Caco-2 (cell line): ENCODE measurements at regions not wholly inside any gene's neighbourhood (a gene's known extent, or its start where the extent isn't known, plus 50 kb on each side); places are given as distances from the start of the nearest gene placed in this dataset.

ENCODE experiments used
- BruUV-seq: library from RNA; stranded (reverse); fragments of 400-500 nt; replicated peaks from 2 replicates; lab custom pipeline; 2021; lab: Mats Ljungman, UMichigan
- CTCF ChIA-PET: fragments of 300-600 bp; sonication (Branson Sonifier 250); formaldehyde crosslinking; loops from one replicate; lab custom pipeline; 2022; ENCODE audit warnings: antibody characterized with exemption; lab: Charles Lee
- POLR2A ChIA-PET: fragments of 300-600 bp; sonication (Branson Sonifier 250); formaldehyde crosslinking; loops from one replicate; lab custom pipeline; 2022; ENCODE audit warnings: antibody characterized with exemption; lab: Charles Lee
- DNase-seq, 2 experiments: peaks; one replicate each; pipeline versions ENCODE4 v3.0.0 to v3.0.0-alpha.2; 2020 to 2022
- H3K27me3 ChIP-seq: replicated peaks from 2 replicates; pipeline ENCODE4 v1.6.0; 2011; ENCODE audit warnings: low read length; ENCODE audit not compliant: control insufficient read depth, insufficient read depth
- H3K36me3 ChIP-seq: 2 replicates; pipeline ENCODE4 v1.5.1; 2011; ENCODE audit warnings: low read length; ENCODE audit not compliant: control insufficient read depth, insufficient read depth
- H3K4me1 ChIP-seq: fragments of 250-450 bp; sonication (Bioruptor Pico); 2 replicates; pipeline ENCODE4 v1.5.1; 2020; ENCODE audit warnings: mild to moderate bottlenecking
- H3K4me3 ChIP-seq: 2 replicates; pipeline ENCODE4 v1.5.1; 2011; ENCODE audit warnings: low read depth, mild to moderate bottlenecking, control low read depth, low read length
- H3K9me3 ChIP-seq: fragments of 250-450 bp; sonication (Bioruptor Pico); 2 replicates; pipeline ENCODE4 v1.5.1; 2020; ENCODE audit warnings: mild to moderate bottlenecking, moderate library complexity
- H3K27ac Mint-ChIP-seq: one replicate; pipeline ENCODE4 v1.8.0; 2022; ENCODE audit warnings: mixed read lengths; ENCODE audit not compliant: unreplicated experiment
- H3K27me3 Mint-ChIP-seq: one replicate; pipeline ENCODE4 v1.8.0; 2022; ENCODE audit warnings: mixed read lengths; ENCODE audit not compliant: insufficient read depth, unreplicated experiment
- H3K36me3 Mint-ChIP-seq: one replicate; pipeline ENCODE4 v1.8.0; 2022; ENCODE audit warnings: mild to moderate bottlenecking, mixed read lengths; ENCODE audit not compliant: insufficient read depth, unreplicated experiment
- H3K4me1 Mint-ChIP-seq: one replicate; pipeline ENCODE4 v1.8.0; 2022; ENCODE audit warnings: low read depth, mixed read lengths; ENCODE audit not compliant: unreplicated experiment
- H3K4me3 Mint-ChIP-seq: one replicate; pipeline ENCODE4 v1.8.0; 2022; ENCODE audit warnings: mild to moderate bottlenecking, moderate library complexity, mixed read lengths; ENCODE audit not compliant: unreplicated experiment
- H3K9me3 Mint-ChIP-seq: one replicate; pipeline ENCODE4 v1.8.0; 2022; ENCODE audit warnings: mixed read lengths; ENCODE audit not compliant: unreplicated experiment
- intact Hi-C: fragments of 100-400 bp; cut with micrococcal nuclease; formaldehyde crosslinking; loops from one replicate; pipeline ENCODE4 v1.10.0; 2022; ENCODE audit not compliant: unreplicated experiment
- TF ChIP-seq, protein P1 (sequence below), 2 experiments: fragments of 200-600 bp in 1 of 2; IDR thresholded peaks; 1 replicate in 1 of 2; 2 replicates in 1 of 2; pipeline versions ENCODE4 v1.5.1 to v1.8.0; 2011 to 2022; ENCODE audit warnings: antibody characterized with exemption in 1 of 2, control low read depth in 1 of 2, inconsistent platforms in 1 of 2, low read depth in 1 of 2, low read length in 1 of 2, mild to moderate bottlenecking in 1 of 2, moderate library complexity in 1 of 2; ENCODE audit not compliant: insufficient read depth in 1 of 2, severe bottlenecking in 1 of 2, unreplicated experiment in 1 of 2

DNA sequence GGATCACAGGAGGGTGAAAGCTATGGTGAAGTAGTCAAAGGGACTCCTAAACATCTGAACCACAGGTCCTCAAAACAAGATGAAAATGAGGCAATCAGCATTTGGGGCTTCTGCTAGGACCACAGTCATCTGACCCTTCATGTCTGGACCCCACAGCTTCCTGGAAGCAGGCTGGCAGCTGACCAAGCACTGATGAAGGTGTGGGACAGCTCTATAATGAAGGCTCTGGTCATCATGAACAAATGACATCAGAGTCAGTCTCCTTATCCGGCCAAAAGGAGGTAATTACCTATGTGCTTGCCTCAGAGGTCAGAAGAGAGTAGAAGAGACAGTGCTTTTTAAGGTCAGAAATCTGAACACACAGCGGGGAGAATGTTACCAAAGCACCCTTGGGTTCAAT is 101.2 kb upstream of the GNAO1 start:
- no peaks in the 10 kb centered on the region for H3K36me3 ChIP-seq
- BruUV-seq: no TSS peak
- no peaks in the 10 kb centered on the region for H3K36me3 Mint-ChIP-seq
- no peaks in the 10 kb centered on the region for H3K9me3 Mint-ChIP-seq
- no peaks in the 10 kb centered on the region for H3K27me3 ChIP-seq
- H3K27me3 Mint-ChIP-seq: peaks cover 16% of the 10 kb centered on the region
- TF ChIP-seq, protein P1, sequence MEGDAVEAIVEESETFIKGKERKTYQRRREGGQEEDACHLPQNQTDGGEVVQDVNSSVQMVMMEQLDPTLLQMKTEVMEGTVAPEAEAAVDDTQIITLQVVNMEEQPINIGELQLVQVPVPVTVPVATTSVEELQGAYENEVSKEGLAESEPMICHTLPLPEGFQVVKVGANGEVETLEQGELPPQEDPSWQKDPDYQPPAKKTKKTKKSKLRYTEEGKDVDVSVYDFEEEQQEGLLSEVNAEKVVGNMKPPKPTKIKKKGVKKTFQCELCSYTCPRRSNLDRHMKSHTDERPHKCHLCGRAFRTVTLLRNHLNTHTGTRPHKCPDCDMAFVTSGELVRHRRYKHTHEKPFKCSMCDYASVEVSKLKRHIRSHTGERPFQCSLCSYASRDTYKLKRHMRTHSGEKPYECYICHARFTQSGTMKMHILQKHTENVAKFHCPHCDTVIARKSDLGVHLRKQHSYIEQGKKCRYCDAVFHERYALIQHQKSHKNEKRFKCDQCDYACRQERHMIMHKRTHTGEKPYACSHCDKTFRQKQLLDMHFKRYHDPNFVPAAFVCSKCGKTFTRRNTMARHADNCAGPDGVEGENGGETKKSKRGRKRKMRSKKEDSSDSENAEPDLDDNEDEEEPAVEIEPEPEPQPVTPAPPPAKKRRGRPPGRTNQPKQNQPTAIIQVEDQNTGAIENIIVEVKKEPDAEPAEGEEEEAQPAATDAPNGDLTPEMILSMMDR (IDR thresholded peaks at IDR 0.05; ENCODE audit: insufficient read depth in 1 of 2, low read depth in 1 of 2, low read length in 1 of 2, severe bottlenecking in 1 of 2, unreplicated experiment in 1 of 2): no peak
- ChIA-PET POLR2A (no interaction called here), CTCF (no interaction called here)
- no peak overlapping the region for H3K27ac Mint-ChIP-seq
- no peak overlapping the region for H3K4me3 Mint-ChIP-seq
- DNase-seq: no peak
- no peaks in the 10 kb centered on the region for H3K9me3 ChIP-seq
- H3K4me1 ChIP-seq: no peaks in the 10 kb centered on the region
- H3K4me3 ChIP-seq: no peak overlapping the region
- no peaks in the 10 kb centered on the region for H3K4me1 Mint-ChIP-seq
- intact Hi-C loops: no loop called here

DNA sequence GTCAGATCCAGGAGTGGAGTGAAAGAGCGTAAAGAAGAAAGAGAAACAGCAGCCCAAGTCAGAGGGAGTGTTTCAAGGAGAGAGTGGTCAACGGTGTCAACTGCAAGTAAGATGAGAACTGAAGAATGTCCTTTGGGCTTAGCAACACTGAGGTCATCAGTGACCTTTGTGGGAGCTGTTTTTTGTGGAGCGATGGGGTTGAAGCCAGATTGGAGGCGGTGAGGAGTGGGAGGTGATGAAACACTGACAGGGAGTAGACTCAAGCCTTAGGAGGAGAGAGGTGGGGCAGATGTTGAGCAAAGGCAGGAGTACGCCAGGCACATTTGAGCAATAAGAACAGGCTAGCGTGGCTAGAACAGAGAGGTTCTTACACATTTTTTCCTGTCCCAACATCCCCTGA is 103.7 kb upstream of the GNAO1 start:
- DNase-seq: no peak
- BruUV-seq: no TSS peak
- Histone ChIP-seq H3K4me3 (no peak overlapping the region), H3K4me1 (no peaks in the 10 kb centered on the region), H3K9me3 (no peaks in the 10 kb centered on the region), H3K27me3 (no peaks in the 10 kb centered on the region), H3K36me3 (no peaks in the 10 kb centered on the region)
- Mint-ChIP-seq H3K4me3 (no peak overlapping the region), H3K27me3 (peaks cover 21% of the 10 kb centered on the region), H3K9me3 (peaks cover 10% of the 10 kb centered on the region), H3K27ac (no peak overlapping the region), H3K36me3 (no peaks in the 10 kb centered on the region), H3K4me1 (no peaks in the 10 kb centered on the region)
- intact Hi-C loops: no loop called here
- TF ChIP-seq, protein P1 (IDR thresholded peaks at IDR 0.05; ENCODE audit: insufficient read depth in 1 of 2, low read depth in 1 of 2, low read length in 1 of 2, severe bottlenecking in 1 of 2, unreplicated experiment in 1 of 2): no peak
- CTCF ChIA-PET: no interaction called here
- POLR2A ChIA-PET: no interaction called here

DNA sequence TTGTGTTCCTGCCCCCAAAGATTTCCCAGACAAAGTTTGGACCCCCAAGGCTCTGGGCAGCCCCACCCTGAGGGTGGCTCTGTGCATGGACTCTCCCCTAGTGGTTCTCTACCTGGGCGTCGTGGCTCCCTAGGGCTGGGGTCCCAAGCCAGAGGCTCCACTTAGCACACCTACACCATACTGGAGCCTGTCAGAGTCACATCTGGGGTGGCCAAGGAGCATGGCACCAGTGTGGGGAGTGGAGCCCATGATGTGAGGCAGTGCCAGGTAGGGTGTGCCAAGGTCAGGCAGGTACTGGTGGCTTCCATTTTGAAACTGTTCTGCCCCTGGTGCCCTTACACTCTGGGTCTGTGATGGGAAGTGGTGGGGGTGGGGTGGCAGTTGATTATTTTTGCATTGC is 109.9 kb upstream of the GNAO1 start:
- Mint-ChIP-seq H3K9me3 (peaks cover 20% of the 10 kb centered on the region), H3K27ac (no peak overlapping the region), H3K27me3 (peaks cover 17% of the 10 kb centered on the region), H3K36me3 (no peaks in the 10 kb centered on the region), H3K4me1 (no peaks in the 10 kb centered on the region), H3K4me3 (no peak overlapping the region)
- ChIA-PET POLR2A (no interaction called here), CTCF (interaction anchor here (0.6 kb wide), 1 partner anchor 631 kb away, joined by 3 read pairs; no protein-coding TSS in a partner anchor)
- Histone ChIP-seq H3K4me3 (no peak overlapping the region), H3K4me1 (no peaks in the 10 kb centered on the region), H3K36me3 (no peaks in the 10 kb centered on the region), H3K27me3 (no peaks in the 10 kb centered on the region), H3K9me3 (peaks cover 5% of the 10 kb centered on the region; the same call in 1 of the 2 replicates)
- intact Hi-C loops: no loop called here
- no peak for DNase-seq
- TF ChIP-seq, protein P1 (IDR thresholded peaks at IDR 0.05; ENCODE audit: insufficient read depth in 1 of 2, low read depth in 1 of 2, low read length in 1 of 2, severe bottlenecking in 1 of 2, unreplicated experiment in 1 of 2): no peak
- no TSS peak for BruUV-seq
